Right ventricle myocardium superior (tissue), 1 donor: ENCODE measurements at regions not wholly inside any gene's neighbourhood (a gene's known extent, or its start where the extent isn't known, plus 50 kb on each side); places are given as distances from the start of the nearest gene placed in this dataset.
A peak's percentile ranks its signal among the peaks of the same experiment; 100 is the strongest.

Source experiments
- ATAC-seq: fragments of 200-7000 bp; cut with Tn5 transposase; one replicate; pipeline ENCODE4 v1.9.1; 2020; ENCODE audit warnings: mild to moderate bottlenecking; ENCODE audit not compliant: poor library complexity
- DNase-seq: peaks from one replicate; pipeline ENCODE4 v3.0.0-alpha.2; 2020
- intact Hi-C: fragments of 100-400 bp; cut with DNase I; formaldehyde crosslinking; loops from one replicate; pipeline ENCODE4 v1.11.2; 2022
- donor health status: DM: no; HTN: yes; CAD: no; lungs with severe emphysema.

GRCh38 chr18:49668574-49669275 is 106.9 kb downstream of the LIPG start:
- ATAC-seq = peak; percentile 93
- peak; percentile 76 for DNase-seq
- intact Hi-C loops = no loop called here

DNA sequence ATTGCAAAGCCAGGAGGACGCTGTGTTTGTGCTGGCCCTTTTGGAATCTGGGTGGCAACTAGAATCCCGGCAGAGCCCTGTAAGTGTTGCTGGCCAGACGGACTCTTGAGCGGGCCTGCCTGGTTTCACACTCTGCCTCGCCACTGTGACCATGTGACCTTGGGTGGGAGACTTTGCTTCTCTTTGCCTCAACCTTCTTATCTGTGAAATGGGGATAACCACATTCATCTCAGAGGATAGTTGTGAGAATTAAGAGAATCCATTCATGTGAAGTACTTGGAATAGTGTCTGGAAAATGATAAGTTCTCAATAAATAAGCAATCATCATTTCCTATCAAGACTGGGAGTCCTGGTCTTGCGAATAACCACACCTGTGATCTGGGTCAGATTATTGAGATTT is 105.6 kb downstream of the LIPG start:
- no peak for DNase-seq
- ATAC-seq = no peak
- intact Hi-C loops = no loop called here

GRCh38 chr18:49666045-49666775 is 104.4 kb downstream of the LIPG start:
- no peak for ATAC-seq
- no peak for DNase-seq
- intact Hi-C loops = no loop called here

DNA sequence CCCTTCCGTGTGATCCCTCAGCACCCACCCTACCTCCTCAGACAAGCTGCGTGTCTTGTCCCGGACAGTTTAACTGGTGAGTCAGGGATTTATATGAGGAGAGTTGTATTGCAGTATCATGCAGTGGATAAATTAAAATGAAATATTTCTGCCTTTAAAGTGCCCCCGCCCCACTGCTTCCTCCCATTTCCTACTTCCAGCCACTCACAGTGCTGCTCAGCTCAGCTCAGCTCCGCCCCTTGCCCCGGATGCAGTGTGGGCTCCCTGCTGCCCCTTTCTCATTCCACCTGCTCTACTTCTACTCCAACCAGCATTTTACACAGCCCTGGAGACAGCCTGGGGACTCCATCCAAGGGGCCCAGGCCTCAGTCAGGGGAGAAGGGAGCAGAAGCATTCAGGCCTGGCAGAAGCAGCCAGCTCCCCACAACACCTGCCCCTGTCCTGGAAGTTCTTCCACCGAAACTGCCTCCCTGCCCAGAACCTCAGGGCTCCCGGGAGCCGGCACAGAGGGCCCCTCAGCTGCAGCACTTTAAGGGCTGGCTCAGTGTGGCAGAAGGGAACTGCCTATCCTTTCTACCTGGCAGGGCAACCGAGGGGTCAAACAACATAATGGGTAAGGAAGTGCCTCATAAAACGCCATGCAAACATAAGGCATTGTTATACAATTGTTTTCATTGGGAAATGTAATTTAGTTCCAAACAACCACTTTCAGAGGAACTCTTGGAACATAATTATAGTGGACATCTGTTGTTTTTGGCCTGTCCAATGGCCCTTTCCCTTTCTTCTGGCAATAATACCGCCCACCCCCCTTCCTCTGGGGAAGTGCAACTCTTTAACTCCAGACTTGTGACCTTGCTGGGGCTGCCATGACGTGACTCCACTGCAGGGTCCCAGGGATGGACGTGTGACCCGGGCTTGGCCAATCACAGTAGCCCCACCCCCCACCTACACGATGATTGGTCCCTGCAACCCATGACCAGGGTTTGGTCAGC is 102.3 kb downstream of the LIPG start:
- intact Hi-C loops = no loop called here
- ATAC-seq = peak; percentile 63
- DNase-seq = peak; percentile 65

GRCh38 chr18:49662506-49662905 is 100.6 kb downstream of the LIPG start:
- intact Hi-C loops = no loop called here
- ATAC-seq = no peak
- no peak for DNase-seq

DNA sequence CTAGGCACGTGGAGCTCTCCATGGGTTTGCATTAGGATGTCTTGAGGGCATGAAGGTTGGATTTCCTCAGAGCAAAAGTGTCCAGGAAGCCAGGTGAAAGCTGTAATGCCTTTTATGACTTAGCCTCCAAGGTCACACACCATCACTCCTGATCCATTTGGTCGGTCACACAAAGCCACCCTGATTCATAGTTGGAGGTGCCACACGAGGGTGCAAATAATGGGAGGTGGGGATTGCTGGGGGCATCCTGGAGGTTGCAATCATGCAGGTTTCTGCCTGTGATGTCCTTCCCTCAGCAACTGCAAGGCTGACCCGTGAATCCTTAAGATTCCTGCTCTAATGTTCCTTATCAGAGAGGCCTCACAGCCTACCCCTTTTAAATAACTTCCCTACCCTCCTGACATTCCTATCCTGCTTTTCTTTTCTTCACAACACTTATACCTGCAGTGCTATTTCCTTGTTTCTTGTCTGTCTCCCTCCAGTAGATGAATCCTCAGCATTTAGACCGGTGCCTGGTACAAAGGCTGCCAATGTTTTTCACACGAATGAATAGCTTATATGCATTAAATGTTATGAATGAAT is 97.1 kb downstream of the LIPG start:
- intact Hi-C loops = no loop called here
- ATAC-seq = no peak
- DNase-seq = no peak

DNA sequence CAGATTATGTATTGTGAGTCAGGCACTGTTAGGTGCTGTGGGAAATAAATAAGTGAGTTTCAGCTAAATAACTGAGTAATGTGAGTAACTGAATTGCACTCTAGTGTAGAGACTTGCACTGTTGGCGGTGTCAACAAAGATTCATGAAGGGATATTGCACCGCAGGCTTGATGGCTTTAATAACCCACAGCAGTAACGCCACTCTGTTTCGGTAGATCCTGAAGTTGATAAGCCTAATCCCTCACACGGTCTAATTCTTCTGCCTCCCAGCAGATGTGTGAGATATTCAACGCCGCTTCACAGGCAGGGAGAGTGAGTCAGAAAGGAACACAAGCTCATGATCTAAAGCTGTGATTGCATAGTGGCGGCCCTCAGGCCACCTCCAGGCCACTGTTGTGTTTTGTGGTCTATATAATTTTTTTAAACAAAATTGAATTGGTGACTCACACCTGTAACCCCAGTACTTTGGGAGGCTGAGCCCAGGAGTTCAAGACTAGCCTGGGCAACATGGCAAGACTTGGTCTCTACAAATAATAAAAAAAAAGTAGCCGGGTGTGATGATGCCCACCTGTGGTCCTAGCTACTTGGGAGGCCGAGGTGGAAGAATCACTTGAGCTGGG is 94.3 kb downstream of the LIPG start:
- ATAC-seq = no peak

GRCh38 chr18:49655266-49656072 is 93.6 kb downstream of the LIPG start:
- intact Hi-C loops = no loop called here
- DNase-seq (no peak), ATAC-seq (no peak)

More for the DNA sequence above, 94.3 kb downstream of the LIPG start:
- no peak for DNase-seq
- intact Hi-C loops = no loop called here

DNA sequence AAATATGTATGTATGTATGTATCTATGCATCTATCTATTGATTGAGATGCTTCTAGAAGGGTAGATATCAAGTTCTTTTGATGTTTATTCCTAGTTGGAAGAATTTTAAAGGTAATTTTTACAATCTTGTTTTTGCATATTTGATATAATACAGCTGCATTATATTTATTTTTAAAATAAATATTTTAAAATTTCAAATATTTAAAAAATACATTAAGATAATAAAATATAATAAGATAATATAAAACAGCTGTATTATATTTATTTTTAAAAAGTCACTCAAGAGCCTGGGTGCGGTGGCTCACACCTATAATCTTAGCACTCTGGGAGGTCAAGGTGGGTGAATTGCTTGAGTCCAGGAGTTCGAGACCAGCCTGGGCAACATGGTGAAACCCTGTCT is 92.5 kb downstream of the LIPG start:
- intact Hi-C loops = no loop called here
- DNase-seq (no peak), ATAC-seq (no peak)

DNA sequence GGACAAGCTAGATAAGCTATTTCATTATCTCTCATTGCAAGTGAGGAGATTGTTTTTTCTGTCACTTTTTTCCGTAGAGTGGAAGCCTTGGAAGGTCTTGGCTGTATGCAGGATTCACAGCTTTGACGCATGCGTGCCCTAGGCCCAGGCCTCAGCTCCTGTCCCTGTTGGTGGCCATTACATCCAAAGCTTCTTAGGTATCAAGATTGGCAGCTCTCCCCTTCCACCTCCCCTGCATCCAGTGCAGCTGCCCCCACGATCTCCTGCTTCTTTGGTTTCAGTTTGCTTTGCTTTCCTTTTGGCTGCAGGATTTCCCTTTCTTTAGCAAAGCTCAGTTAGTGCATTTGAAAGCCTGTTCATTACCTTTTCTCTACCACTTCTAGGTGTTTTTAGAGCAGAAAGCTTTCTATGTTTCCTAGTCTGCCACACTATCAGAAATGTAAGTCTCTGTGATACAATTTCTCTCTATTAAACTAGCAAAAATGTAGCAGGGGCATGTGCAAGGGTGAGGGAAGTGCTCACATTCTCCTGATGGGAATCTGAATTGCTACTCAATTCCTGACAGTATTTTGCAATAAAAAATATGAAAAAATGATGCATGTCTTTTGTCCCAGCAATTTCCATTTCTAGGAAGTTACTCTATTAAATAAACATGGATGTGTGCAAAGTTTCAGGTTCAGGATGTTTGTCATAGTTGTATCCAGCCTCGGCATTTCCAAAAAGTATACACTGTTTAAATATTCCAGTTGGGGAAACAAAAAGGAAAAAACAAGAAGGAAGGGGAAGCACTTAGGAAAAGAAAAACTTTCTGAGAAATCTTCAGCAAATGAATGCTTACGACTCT is 91.2 kb downstream of the LIPG start:
- ATAC-seq (no peak), DNase-seq (no peak)
- intact Hi-C loops = no loop called here

DNA sequence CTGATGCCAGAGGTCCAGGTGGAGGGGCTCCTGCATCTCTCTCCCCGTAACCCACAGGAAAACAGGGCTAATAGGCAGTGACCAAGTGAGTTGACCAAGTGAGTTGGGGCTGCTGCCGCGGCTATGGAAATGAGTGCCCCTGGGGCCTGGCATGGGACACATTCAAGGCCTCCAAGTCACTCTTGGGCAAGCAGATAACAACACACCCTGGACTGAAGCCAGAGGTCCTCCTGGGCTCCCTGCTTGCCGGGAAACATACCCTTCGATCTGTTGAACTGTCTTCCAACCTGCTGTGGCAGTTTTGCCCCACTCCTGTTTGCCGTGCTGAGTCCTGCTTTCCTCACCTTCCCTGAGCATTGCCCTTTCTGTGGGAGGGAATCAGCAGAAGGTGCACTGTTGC is 89.2 kb downstream of the LIPG start:
- ATAC-seq = no peak
- DNase-seq = no peak
- intact Hi-C loops = no loop called here

- DNase-seq (no peak), ATAC-seq (no peak)
- intact Hi-C loops = no loop called here
Observed at GRCh38 chr18:49650426-49650891, 88.6 kb downstream of the LIPG start.

GRCh38 chr18:49648811-49649210 is 87.0 kb downstream of the LIPG start:
- intact Hi-C loops = no loop called here
- DNase-seq (no peak), ATAC-seq (no peak)
